ENCODE measurements at regions not wholly inside any gene's neighbourhood (a gene's known extent, or its start where the extent isn't known, plus 50 kb on each side); places are given as distances from the start of the nearest gene placed in this dataset.

- TF ChIP-seq CTCF (conservative IDR thresholded peaks at IDR 0.05; ENCODE audit: low read length) (no peak), EZH2phosphoT487 (IDR thresholded peaks at IDR 0.05; ENCODE audit: borderline replicate concordance) (no peak)
These were observed 106.9 kb downstream of the WT1 start for GRCh38 chr11:32328392-32328791.
